ENCODE measurements at regions not wholly inside any gene's neighbourhood (a gene's known extent, or its start where the extent isn't known, plus 50 kb on each side); places are given as distances from the start of the nearest gene placed in this dataset.

- Histone ChIP-seq H3K27me3 (ENCODE audit: insufficient read depth, low read depth) (no peaks in the 10 kb centered on the region), H3K9me2 (ENCODE audit: insufficient read depth) (peaks cover 4% of the 10 kb centered on the region; the same call in 1 of the 2 replicates), H3K36me3 (ENCODE audit: low read depth) (no peaks in the 10 kb centered on the region), H3K9me3 (ENCODE audit: insufficient read depth, low read depth) (peaks cover 4% of the 10 kb centered on the region; the same call in 1 of the 2 replicates), H3K4me1 (replicated peaks; ENCODE audit: insufficient read depth) (no peaks in the 10 kb centered on the region), H3K4me2 (no peak overlapping the region), H4K20me1 (ENCODE audit: insufficient read depth) (no peaks in the 10 kb centered on the region), H2AFZ (no peak overlapping the region), H3K27ac (no peak overlapping the region), H3F3A (ENCODE audit: insufficient read depth, low read depth) (no peaks in the 10 kb centered on the region), H3K79me2 (ENCODE audit: low read depth) (no peaks in the 10 kb centered on the region), H3K4me3 (no peak overlapping the region)
- ChIA-PET POLR2A (ENCODE audit: unreplicated experiment) (no interaction called here), CTCF (no interaction called here)
- TF ChIP-seq CTCF (conservative IDR thresholded peaks at IDR 0.05) (no peak), EZH2 (IDR thresholded peaks at IDR 0.05; ENCODE audit: low read depth) (no peak)
- BruUV-seq (replicated peaks), result no TSS peak
- DNase-seq, result no peak
- intact Hi-C loops (cut with micrococcal nuclease; ENCODE audit: unreplicated experiment), result no loop called here
Measured at GRCh38 chr1:105442901-105443300, 1613.6 kb upstream of the PRMT6 start.

- Histone ChIP-seq H3K9me2 (ENCODE audit: insufficient read depth) (no peaks in the 10 kb centered on the region), H3K79me2 (ENCODE audit: low read depth) (no peaks in the 10 kb centered on the region), H3K4me2 (no peak overlapping the region), H2AFZ (0 out of 2 replicates have a peak overlapping the region, but pooled peaks have one; percentile 7), H3K36me3 (ENCODE audit: low read depth) (no peaks in the 10 kb centered on the region), H3K9me3 (ENCODE audit: insufficient read depth, low read depth) (no peaks in the 10 kb centered on the region), H3K4me3 (no peak overlapping the region), H3K4me1 (replicated peaks; ENCODE audit: insufficient read depth) (no peaks in the 10 kb centered on the region), H4K20me1 (ENCODE audit: insufficient read depth) (no peaks in the 10 kb centered on the region), H3F3A (ENCODE audit: insufficient read depth, low read depth) (no peaks in the 10 kb centered on the region), H3K27me3 (ENCODE audit: insufficient read depth, low read depth) (no peaks in the 10 kb centered on the region), H3K27ac (no peak overlapping the region)
- DNase-seq, result no peak
- no TSS peak for BruUV-seq (replicated peaks)
- TF ChIP-seq CTCF (conservative IDR thresholded peaks at IDR 0.05) (no peak), EZH2 (IDR thresholded peaks at IDR 0.05; ENCODE audit: low read depth) (no peak)
- ChIA-PET POLR2A (ENCODE audit: unreplicated experiment) (no interaction called here), CTCF (no interaction called here)
- intact Hi-C loops (cut with micrococcal nuclease; ENCODE audit: unreplicated experiment), result no loop called here
Measured at GRCh38 chr1:105459759-105460158, 1596.7 kb upstream of the PRMT6 start.

GRCh38 chr1:105462308-105462707, 1594.2 kb upstream of the PRMT6 start:
- no peaks in the 10 kb centered on the region for H3K9me3 ChIP-seq (ENCODE audit: insufficient read depth, low read depth)
- BruUV-seq (replicated peaks), result no TSS peak
- no peak for TF ChIP-seq EZH2 (IDR thresholded peaks at IDR 0.05; ENCODE audit: low read depth)
- TF ChIP-seq CTCF (conservative IDR thresholded peaks at IDR 0.05), result no peak; the same call in 1 of the 2 replicates
- no peak overlapping the region for H3K4me3 ChIP-seq
- no peaks in the 10 kb centered on the region for H3K27me3 ChIP-seq (ENCODE audit: insufficient read depth, low read depth)
- H3K79me2 ChIP-seq (ENCODE audit: low read depth), result no peaks in the 10 kb centered on the region
- H3K4me1 ChIP-seq (replicated peaks; ENCODE audit: insufficient read depth), result no peaks in the 10 kb centered on the region
- H3F3A ChIP-seq (ENCODE audit: insufficient read depth, low read depth), result no peaks in the 10 kb centered on the region
- intact Hi-C loops (cut with micrococcal nuclease; ENCODE audit: unreplicated experiment), result no loop called here
- H2AFZ ChIP-seq, result no peak overlapping the region
- no peaks in the 10 kb centered on the region for H4K20me1 ChIP-seq (ENCODE audit: insufficient read depth)
- H3K9me2 ChIP-seq (ENCODE audit: insufficient read depth), result no peaks in the 10 kb centered on the region
- POLR2A ChIA-PET (ENCODE audit: unreplicated experiment), result no interaction called here
- CTCF ChIA-PET, result no interaction called here
- no peak overlapping the region for H3K27ac ChIP-seq
- no peaks in the 10 kb centered on the region for H3K36me3 ChIP-seq (ENCODE audit: low read depth)
- H3K4me2 ChIP-seq, result no peak overlapping the region
- DNase-seq, result no peak

Measured in PC-9 (cell line).